ENCODE measurements at regions not wholly inside any gene's neighbourhood (a gene's known extent, or its start where the extent isn't known, plus 50 kb on each side); places are given as distances from the start of the nearest gene placed in this dataset.
"Not testable (repeated sequence)": the region's sequence is repeated elsewhere in the genome, so short reads cannot be mapped to it uniquely, and the experiment has no call there.

GRCh38 chr4:18441676-18442075, 420.1 kb upstream of the LCORL start:
- in situ Hi-C loops (cut with MboI; ENCODE audit: low sequenced_read_pairs): no loop called here

- in situ Hi-C loops (cut with MboI; ENCODE audit: low sequenced_read_pairs): no loop called here
These were observed 419.6 kb upstream of the LCORL start for GRCh38 chr4:18441203-18441590.

- in situ Hi-C loops (cut with MboI; ENCODE audit: low sequenced_read_pairs): no loop called here
These were observed 419.1 kb upstream of the LCORL start for GRCh38 chr4:18440527-18441202.

GRCh38 chr4:18439311-18439710, 417.8 kb upstream of the LCORL start:
- in situ Hi-C loops (cut with MboI; ENCODE audit: low sequenced_read_pairs): no loop called here

- in situ Hi-C loops (cut with MboI; ENCODE audit: low sequenced_read_pairs): no loop called here
These were observed 414.2 kb upstream of the LCORL start for GRCh38 chr4:18435781-18436180.

- in situ Hi-C loops (cut with MboI; ENCODE audit: low sequenced_read_pairs): no loop called here
These were observed 401.1 kb upstream of the LCORL start for GRCh38 chr4:18422685-18423084.

- in situ Hi-C loops (cut with MboI; ENCODE audit: low sequenced_read_pairs): no loop called here
These were observed 400.0 kb upstream of the LCORL start for GRCh38 chr4:18421519-18421918.

- in situ Hi-C loops (cut with MboI; ENCODE audit: low sequenced_read_pairs): no loop called here
These were observed 398.2 kb upstream of the LCORL start for GRCh38 chr4:18419780-18420179.

- in situ Hi-C loops (cut with MboI; ENCODE audit: low sequenced_read_pairs): not testable (repeated sequence)
These were observed 396.8 kb upstream of the LCORL start for GRCh38 chr4:18418195-18418898.

- in situ Hi-C loops (cut with MboI; ENCODE audit: low sequenced_read_pairs): not testable (repeated sequence)
These were observed 396.1 kb upstream of the LCORL start for GRCh38 chr4:18417651-18418050.

- in situ Hi-C loops (cut with MboI; ENCODE audit: low sequenced_read_pairs): no loop called here
These were observed 384.7 kb upstream of the LCORL start for GRCh38 chr4:18406264-18406663.

GRCh38 chr4:18405054-18405453, 383.5 kb upstream of the LCORL start:
- in situ Hi-C loops (cut with MboI; ENCODE audit: low sequenced_read_pairs): no loop called here

GRCh38 chr4:18404642-18405041, 383.1 kb upstream of the LCORL start:
- in situ Hi-C loops (cut with MboI; ENCODE audit: low sequenced_read_pairs): no loop called here

GRCh38 chr4:18403327-18403726, 381.8 kb upstream of the LCORL start:
- in situ Hi-C loops (cut with MboI; ENCODE audit: low sequenced_read_pairs): no loop called here

GRCh38 chr4:18401868-18402267, 380.3 kb upstream of the LCORL start:
- in situ Hi-C loops (cut with MboI; ENCODE audit: low sequenced_read_pairs): no loop called here

- in situ Hi-C loops (cut with MboI; ENCODE audit: low sequenced_read_pairs): no loop called here
These were observed 379.9 kb upstream of the LCORL start for GRCh38 chr4:18401425-18401824.

GRCh38 chr4:18398661-18399060, 377.1 kb upstream of the LCORL start:
- in situ Hi-C loops (cut with MboI; ENCODE audit: low sequenced_read_pairs): no loop called here

- in situ Hi-C loops (cut with MboI; ENCODE audit: low sequenced_read_pairs): no loop called here
These were observed 376.3 kb upstream of the LCORL start for GRCh38 chr4:18397681-18398390.

GRCh38 chr4:18394656-18395055, 373.1 kb upstream of the LCORL start:
- in situ Hi-C loops (cut with MboI; ENCODE audit: low sequenced_read_pairs): no loop called here

- in situ Hi-C loops (cut with MboI; ENCODE audit: low sequenced_read_pairs): no loop called here
These were observed 369.8 kb upstream of the LCORL start for GRCh38 chr4:18391354-18391728.

GRCh38 chr4:18390655-18391353, 369.2 kb upstream of the LCORL start:
- in situ Hi-C loops (cut with MboI; ENCODE audit: low sequenced_read_pairs): no loop called here

Data from HL-60/S4 treated with retinoic acid at 250 ng/mL for 4 days and 3 days (cell line).